ENCODE measurements at regions not wholly inside any gene's neighbourhood (a gene's known extent, or its start where the extent isn't known, plus 50 kb on each side); places are given as distances from the start of the nearest gene placed in this dataset.

DNA sequence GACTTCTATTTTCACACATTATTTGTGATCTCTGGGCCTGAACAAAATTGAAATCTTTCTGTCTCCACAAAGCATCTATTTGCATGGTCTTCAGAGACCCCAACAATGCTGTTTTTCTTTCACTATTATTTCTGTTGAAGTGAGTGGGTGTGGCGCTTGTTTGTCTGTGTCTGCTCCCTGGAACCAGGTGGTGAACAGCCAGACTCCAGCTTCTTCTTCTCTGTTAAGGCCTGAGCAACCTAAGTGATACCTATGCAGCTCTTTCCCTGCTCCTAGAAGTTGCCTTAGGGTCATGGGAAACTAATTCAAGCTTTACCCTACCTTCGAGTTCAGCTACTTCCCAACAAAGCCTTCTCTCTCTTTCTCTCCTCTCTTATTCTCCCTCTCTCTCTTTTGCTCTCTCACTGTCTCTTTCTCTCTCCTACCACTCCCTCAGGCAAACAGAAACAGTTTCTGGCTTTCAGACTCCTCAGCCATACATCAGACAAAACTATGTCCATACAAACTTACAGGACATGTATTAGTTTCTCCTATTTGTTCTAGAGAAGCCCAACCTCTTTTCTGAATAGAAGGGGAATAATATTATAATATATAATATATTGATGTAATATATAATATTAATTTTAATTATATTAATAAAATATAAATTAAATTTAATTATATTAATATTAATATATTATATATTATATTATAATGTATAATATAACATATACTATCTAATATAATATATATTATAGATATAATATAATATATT lies 552.5 kb downstream of the DSC3 start:
- TF ChIP-seq POLR2AphosphoS5 (IDR thresholded peaks at IDR 0.05) = no peak
- TF ChIP-seq, protein P1, sequence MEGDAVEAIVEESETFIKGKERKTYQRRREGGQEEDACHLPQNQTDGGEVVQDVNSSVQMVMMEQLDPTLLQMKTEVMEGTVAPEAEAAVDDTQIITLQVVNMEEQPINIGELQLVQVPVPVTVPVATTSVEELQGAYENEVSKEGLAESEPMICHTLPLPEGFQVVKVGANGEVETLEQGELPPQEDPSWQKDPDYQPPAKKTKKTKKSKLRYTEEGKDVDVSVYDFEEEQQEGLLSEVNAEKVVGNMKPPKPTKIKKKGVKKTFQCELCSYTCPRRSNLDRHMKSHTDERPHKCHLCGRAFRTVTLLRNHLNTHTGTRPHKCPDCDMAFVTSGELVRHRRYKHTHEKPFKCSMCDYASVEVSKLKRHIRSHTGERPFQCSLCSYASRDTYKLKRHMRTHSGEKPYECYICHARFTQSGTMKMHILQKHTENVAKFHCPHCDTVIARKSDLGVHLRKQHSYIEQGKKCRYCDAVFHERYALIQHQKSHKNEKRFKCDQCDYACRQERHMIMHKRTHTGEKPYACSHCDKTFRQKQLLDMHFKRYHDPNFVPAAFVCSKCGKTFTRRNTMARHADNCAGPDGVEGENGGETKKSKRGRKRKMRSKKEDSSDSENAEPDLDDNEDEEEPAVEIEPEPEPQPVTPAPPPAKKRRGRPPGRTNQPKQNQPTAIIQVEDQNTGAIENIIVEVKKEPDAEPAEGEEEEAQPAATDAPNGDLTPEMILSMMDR (IDR thresholded peaks at IDR 0.05) = no peak
